ENCODE measurements at regions not wholly inside any gene's neighbourhood (a gene's known extent, or its start where the extent isn't known, plus 50 kb on each side); places are given as distances from the start of the nearest gene placed in this dataset.

- H3K36me3 Mint-ChIP-seq (ENCODE audit: low read depth) = no peaks in the 10 kb centered on the region
- Histone ChIP-seq H3K27ac (ENCODE audit: low read depth, low read length) (no peak overlapping the region), H3K9me3 (ENCODE audit: control insufficient read depth, low read length) (peaks cover 6% of the 10 kb centered on the region), H3K27me3 (ENCODE audit: control insufficient read depth, insufficient read depth, low read length, poor library complexity, severe bottlenecking) (no peaks in the 10 kb centered on the region), H3K4me3 (ENCODE audit: low read length) (no peak overlapping the region), H3K9ac (ENCODE audit: extremely low read depth, low read length, poor library complexity, severe bottlenecking) (no peak overlapping the region), H3K4me1 (ENCODE audit: control insufficient read depth, insufficient read depth, low read length) (no peaks in the 10 kb centered on the region), H3K36me3 (ENCODE audit: control insufficient read depth, insufficient read depth, low read length) (no peaks in the 10 kb centered on the region)
- no peaks in the 10 kb centered on the region for H3K4me1 Mint-ChIP-seq
- 84 to 100% methylated on average over 1 to 2 of the region's 2 CpGs for WGBS, 2 experiments (ENCODE audit: insufficient coverage in 1 of 2, insufficient read length in 1 of 2)
- peaks cover 9% of the 10 kb centered on the region for H3K9me3 Mint-ChIP-seq
- no peak for DNase-seq
- peaks cover 3% of the 10 kb centered on the region for H3K27me3 Mint-ChIP-seq (ENCODE audit: insufficient read depth)
- H3K27ac Mint-ChIP-seq = no peak overlapping the region
- no peak for TF ChIP-seq CTCF (conservative IDR thresholded peaks at IDR 0.05)
- no peak overlapping the region for H3K4me3 Mint-ChIP-seq
Measured at GRCh38 chr4:38193236-38193863, 233.2 kb downstream of the PTTG2 start.

- Histone ChIP-seq H3K9me3 (ENCODE audit: control insufficient read depth, low read length) (peaks cover 6% of the 10 kb centered on the region), H3K4me1 (ENCODE audit: control insufficient read depth, insufficient read depth, low read length) (no peaks in the 10 kb centered on the region), H3K4me3 (ENCODE audit: low read length) (no peak overlapping the region), H3K27me3 (ENCODE audit: control insufficient read depth, insufficient read depth, low read length, poor library complexity, severe bottlenecking) (no peaks in the 10 kb centered on the region), H3K36me3 (ENCODE audit: control insufficient read depth, insufficient read depth, low read length) (no peaks in the 10 kb centered on the region), H3K27ac (ENCODE audit: low read depth, low read length) (no peak overlapping the region), H3K9ac (ENCODE audit: extremely low read depth, low read length, poor library complexity, severe bottlenecking) (no peak overlapping the region)
- 87 to 100% methylated on average over 2 of the region's 2 CpGs for WGBS, 2 experiments (ENCODE audit: insufficient coverage in 1 of 2, insufficient read length in 1 of 2)
- H3K4me3 Mint-ChIP-seq = no peak overlapping the region
- peaks cover 9% of the 10 kb centered on the region for H3K9me3 Mint-ChIP-seq
- no peak for TF ChIP-seq CTCF (conservative IDR thresholded peaks at IDR 0.05)
- no peak overlapping the region for H3K27ac Mint-ChIP-seq
- no peaks in the 10 kb centered on the region for H3K36me3 Mint-ChIP-seq (ENCODE audit: low read depth)
- H3K27me3 Mint-ChIP-seq (ENCODE audit: insufficient read depth) = peaks cover 3% of the 10 kb centered on the region
- DNase-seq = no peak
- no peaks in the 10 kb centered on the region for H3K4me1 Mint-ChIP-seq
Measured at GRCh38 chr4:38194047-38194602, 233.9 kb downstream of the PTTG2 start.

- peaks cover 6% of the 10 kb centered on the region for H3K9me3 ChIP-seq (ENCODE audit: control insufficient read depth, low read length)
- no peaks in the 10 kb centered on the region for H3K27me3 ChIP-seq (ENCODE audit: control insufficient read depth, insufficient read depth, low read length, poor library complexity, severe bottlenecking)
- Mint-ChIP-seq H3K4me3 (no peak overlapping the region), H3K27ac (no peak overlapping the region), H3K9me3 (peaks cover 9% of the 10 kb centered on the region), H3K4me1 (no peaks in the 10 kb centered on the region), H3K27me3 (ENCODE audit: insufficient read depth) (peaks cover 3% of the 10 kb centered on the region), H3K36me3 (ENCODE audit: low read depth) (no peaks in the 10 kb centered on the region)
- no peak overlapping the region for H3K27ac ChIP-seq (ENCODE audit: low read depth, low read length)
- WGBS, 2 experiments (ENCODE audit: insufficient coverage in 1 of 2, insufficient read length in 1 of 2) = 84 to 88% methylated on average over 3 of the region's 3 CpGs
- no peak for TF ChIP-seq CTCF (conservative IDR thresholded peaks at IDR 0.05)
- H3K9ac ChIP-seq (ENCODE audit: extremely low read depth, low read length, poor library complexity, severe bottlenecking) = no peak overlapping the region
- no peaks in the 10 kb centered on the region for H3K4me1 ChIP-seq (ENCODE audit: control insufficient read depth, insufficient read depth, low read length)
- no peak for DNase-seq
- no peak overlapping the region for H3K4me3 ChIP-seq (ENCODE audit: low read length)
- no peaks in the 10 kb centered on the region for H3K36me3 ChIP-seq (ENCODE audit: control insufficient read depth, insufficient read depth, low read length)
Measured at GRCh38 chr4:38195486-38195885, 235.3 kb downstream of the PTTG2 start.

All from endodermal cell (in vitro differentiated cells).